Right ventricle myocardium inferior (tissue), 1 donor: ENCODE measurements at regions not wholly inside any gene's neighbourhood (a gene's known extent, or its start where the extent isn't known, plus 50 kb on each side); places are given as distances from the start of the nearest gene placed in this dataset.
"Not testable (repeated sequence)": the region's sequence is repeated elsewhere in the genome, so short reads cannot be mapped to it uniquely, and the experiment has no call there.

Experiments used
- ATAC-seq: fragments of 200-7000 bp; cut with Tn5 transposase; one replicate; pipeline ENCODE4 v1.9.1; 2020; ENCODE audit warnings: mild to moderate bottlenecking, moderate library complexity
- DNase-seq: peaks from one replicate; pipeline ENCODE4 v3.0.0; 2021; ENCODE audit errors: missing footprints
- intact Hi-C: fragments of 100-400 bp; cut with DNase I; formaldehyde crosslinking; loops from one replicate; pipeline ENCODE4 v1.11.0; 2022
- donor health status: DM: no; HTN: yes; CAD: no; lungs with severe emphysema.

DNA sequence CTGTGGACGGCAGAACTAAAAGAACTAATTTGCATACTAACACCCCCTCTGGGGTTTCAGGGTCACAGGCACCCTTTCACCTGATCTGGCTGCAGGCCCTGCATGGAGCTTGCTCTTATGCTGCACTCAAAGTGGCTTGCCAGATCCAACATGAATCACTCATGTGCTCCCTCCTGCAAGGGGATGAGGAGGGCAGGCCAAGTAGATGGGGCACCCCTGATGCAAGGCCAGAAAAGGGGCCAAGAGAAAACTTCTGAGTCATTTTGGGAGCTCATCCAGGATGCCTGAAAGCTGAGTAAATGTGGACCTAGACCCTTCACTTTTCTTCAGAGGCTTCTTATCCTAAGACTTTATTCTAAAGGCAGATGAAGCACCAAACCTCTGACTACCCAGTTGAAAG, 558.5 kb upstream of the PTGER4 start:
- no peak for DNase-seq
- intact Hi-C loops, result no loop called here
- ATAC-seq, result no peak

DNA sequence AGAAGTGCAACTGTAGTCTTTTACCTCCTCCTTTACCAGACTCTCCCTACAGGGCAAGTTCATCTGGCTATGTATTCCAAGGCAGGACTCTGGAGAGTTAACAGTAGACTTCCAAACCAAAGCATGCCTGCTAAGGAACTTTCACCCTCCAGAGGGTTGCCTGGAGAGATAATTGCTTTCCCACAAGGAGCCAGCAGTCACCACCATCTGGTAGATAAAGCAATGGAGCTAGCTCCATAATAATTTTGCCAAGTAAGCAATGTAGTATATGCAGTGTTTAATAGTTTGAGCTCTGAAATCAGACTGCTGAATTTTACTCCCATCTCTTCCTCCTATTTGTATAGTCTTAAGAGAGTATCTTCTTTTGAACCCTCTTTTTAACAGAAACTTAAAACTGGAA, 566.8 kb upstream of the PTGER4 start:
- peak; percentile 80 for ATAC-seq
- intact Hi-C loops, result no loop called here
- no peak for DNase-seq

DNA sequence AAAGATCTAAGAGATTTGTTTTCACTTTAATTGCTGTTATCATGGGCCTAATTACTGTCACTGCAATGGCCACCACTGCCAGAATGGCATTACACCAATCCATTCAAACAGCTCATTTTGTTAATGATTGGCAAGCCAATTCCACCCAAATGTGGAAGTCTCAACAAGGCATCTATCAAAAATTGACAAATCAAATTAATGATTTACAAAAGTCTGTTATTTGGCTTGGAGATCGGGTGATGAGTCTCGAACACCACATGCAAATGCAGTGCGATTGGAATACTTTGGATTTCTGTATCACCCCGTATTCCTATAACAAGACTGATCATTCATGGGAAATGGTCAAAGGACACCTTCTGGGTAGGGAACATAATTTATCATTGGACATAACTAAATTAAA, 568.7 kb upstream of the PTGER4 start:
- DNase-seq, ATAC-seq, intact Hi-C loops: not testable (repeated sequence)

DNA sequence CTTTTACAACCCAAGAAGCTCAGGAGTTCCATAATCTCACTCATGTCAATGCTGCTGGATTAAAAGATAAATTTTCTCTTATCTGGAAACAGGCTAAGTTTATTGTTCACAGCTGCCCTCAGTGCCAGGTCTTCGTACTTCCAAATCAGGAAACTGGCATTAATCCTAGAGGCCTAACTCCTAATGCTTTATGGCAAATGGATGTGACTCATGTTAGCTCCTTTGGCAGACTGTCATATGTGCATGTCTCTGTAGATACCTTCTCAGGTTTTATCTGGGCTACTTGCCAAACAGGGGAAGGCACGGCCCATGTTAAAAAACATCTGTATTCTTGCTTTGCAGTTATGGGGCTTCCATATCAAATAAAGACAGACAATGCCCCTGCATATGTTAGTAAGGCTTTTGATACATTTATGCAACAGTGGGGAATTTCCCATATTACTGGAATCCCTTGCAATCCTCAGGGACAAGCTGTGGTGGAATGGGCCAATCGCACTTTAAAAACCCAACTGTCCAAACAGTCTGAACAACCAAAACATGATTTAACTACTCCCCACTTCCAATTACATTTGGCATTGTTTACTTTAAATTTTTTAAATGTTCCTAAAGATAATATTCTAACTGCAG, 570.8 kb upstream of the PTGER4 start:
- ATAC-seq, intact Hi-C loops, DNase-seq: not testable (repeated sequence)

DNA sequence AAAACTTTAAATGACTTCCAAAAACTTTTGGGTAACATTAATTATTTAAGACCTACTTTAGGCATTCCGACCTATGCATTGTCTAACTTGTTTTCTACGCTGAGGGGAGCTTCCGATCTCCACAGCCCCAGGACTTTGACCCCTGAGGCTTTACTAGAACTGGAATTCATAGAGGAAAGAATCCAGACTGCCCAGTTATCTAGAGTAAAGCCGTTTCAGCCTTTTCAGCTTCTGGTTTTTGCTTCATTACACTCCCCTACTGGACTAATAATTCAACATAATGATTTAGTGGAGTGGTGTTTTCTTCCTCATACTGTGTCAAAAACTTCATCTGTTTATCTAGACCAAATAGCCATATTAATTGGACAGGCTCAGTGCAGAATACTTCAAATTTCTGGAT, 571.9 kb upstream of the PTGER4 start:
- ATAC-seq, DNase-seq, intact Hi-C loops: not testable (repeated sequence)

DNA sequence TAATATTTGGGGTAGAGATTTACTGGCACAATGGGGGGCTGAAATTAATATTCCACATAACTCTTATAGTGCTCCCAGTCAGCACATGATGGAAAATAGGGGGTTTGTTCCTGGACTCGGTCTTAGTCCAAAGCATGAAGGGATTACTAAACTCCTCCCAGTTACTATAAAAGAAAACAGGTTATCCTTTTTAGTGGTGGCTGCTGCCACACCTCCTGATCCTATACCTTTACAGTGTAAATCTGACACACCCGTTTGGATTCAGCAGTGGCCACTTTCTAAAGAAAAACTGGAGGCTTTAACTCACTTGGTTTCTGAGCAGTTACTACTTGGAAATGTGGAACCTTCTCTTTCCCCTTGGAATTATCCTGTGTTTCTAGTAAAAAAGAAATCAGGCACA, 572.9 kb upstream of the PTGER4 start:
- DNase-seq, result no peak
- intact Hi-C loops, result no loop called here
- ATAC-seq, result no peak

DNA sequence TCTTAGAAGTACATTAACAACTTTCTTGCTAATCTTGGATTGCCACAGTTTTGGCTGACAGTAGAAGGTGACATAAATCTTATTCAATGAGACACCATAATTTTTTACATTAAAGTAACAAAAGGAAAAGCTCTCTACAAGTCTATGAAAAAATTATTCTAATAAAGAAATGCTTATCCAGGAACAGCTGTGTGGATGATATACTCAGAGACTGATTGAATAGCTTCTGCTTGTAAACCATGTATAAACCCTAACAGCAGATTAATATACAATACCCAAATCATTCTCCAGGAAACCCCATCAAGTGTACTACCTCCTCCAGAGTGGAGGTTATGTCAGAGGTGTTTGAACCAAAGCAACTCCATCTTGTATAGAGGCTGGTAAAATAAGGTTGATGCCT, 581.4 kb upstream of the PTGER4 start:
- intact Hi-C loops, result no loop called here
- no peak for DNase-seq
- ATAC-seq, result no peak

DNA sequence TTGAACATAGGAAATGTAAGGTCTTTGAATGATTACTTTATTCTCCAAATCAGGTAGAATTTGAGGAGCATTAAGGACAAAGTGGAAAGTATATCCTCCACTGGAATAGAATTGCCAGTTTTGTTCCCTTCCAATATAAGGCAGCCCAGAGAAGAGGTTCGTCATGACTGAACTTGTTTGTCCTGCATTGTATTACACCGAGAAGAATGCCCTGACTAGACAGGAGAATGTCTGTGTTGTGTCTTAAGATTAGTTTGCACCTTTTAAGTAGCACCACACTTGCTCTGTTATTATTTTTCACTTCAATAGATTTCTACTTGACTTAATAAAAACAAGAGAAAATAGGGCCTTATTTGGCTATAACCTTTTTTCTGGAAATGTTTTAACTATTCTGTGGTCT, 586.2 kb upstream of the PTGER4 start:
- ATAC-seq, result no peak
- intact Hi-C loops, result no loop called here

DNA sequence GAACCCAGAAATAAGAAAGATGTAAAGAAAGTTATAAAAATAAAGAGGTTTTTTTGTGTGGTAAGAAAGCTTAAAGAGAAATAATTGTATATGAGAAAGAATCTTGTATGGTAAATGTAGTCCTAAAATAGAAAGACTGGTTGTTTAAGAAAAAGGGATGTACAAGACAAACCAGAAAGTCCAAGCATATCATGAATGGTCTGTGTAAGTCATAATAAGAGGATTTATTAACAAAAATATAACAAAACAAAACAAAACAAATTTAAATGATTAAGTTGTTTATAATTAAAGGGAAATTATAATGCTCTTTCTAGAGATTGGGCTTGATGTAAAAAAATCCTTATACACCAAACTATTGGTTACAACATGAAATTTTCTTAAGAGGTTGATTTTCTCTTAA, 590.4 kb upstream of the PTGER4 start:
- ATAC-seq, result no peak
- intact Hi-C loops, result no loop called here
- no peak for DNase-seq

More for the DNA sequence above, 586.2 kb upstream of the PTGER4 start:
- no peak for DNase-seq

DNA sequence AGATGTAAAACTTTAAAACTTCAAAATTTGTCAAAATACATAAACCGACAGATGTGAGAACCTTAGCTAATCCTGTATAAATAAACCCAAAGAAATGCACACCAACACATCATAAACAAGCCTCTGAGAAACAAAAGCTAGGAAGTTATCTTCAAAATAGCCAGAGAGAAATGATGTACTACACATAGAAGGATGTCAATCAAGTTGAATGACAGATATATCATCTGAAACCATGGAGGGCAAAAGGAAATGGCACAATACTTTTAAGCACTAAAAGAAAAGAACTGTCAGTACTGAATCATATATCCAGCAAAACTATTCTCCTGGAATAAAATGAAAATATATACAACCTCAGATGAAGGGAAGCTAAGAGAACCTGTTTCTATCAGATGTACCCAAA, 595.1 kb upstream of the PTGER4 start:
- ATAC-seq, result no peak
- intact Hi-C loops, result no loop called here
- no peak for DNase-seq

DNA sequence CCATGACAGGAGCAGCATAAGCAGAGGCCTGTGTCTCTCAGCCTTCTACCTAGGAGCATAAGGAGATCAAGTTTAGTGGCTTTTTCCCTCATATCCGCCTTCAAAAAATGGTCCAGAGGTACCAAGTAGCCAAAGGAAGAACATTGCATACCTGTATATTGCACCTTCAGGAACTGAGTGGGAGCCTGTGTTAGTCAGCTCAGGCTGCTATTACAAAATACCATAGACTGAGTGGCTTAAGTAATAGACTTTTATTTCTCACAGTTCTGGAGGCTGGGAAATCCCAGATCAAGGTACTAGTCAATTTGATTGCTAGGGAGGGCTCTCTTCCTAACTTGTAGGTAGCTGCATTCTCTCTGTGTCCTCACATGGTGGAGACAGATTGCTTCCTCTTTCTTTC, 597.4 kb upstream of the PTGER4 start:
- no peak for DNase-seq
- intact Hi-C loops, result no loop called here
- ATAC-seq, result no peak

DNA sequence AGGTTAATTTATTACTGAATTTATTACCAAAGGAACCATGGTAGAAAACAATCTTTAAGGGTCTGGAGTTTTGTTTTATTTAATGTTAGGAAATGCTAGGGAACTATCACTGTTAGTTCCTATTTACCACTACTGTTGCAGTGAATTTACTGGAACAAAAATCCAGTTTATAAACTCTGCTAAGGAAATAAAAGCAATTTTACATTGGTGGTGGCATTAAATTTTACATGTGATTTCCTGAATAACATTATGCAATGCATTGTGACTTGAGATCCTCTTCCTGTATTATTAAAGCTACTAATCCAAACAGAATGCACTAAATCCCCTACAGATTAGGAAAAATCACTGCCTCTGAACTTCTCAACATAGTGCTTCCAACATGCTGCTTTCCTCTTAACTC, 599.5 kb upstream of the PTGER4 start:
- DNase-seq, result no peak
- intact Hi-C loops, result no loop called here
- ATAC-seq, result no peak

DNA sequence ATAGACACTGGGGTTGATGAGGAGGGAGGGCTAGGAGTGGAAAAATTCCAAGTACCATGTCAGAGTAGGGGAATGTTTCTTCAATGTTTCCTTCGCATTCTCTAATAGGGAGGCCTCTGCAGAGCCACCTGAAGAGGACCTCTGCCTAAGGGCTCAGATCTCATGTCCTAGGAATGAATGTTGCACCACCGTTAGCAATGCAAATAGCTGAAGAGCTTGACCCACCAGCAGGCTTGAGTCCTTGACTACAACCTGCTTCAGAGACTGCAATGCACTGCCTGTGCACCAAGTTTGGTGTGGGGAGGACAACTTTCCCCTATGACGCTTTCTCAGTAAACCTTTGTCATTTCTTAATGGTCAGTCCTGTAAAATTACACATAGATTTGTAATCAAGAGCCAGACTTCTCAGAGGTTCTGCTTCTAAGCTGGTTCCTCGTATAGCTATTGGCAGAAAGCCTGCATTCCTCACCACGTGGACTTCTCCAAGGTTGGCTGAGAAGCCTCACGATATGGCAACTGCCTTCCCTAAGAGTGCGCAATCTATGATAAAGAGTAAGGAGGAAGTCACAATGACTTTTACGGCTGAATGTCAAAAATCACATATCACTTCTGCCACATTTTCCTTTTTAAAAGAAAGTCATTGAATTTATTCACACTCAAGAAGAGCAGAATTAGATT, 600.7 kb upstream of the PTGER4 start:
- DNase-seq, result no peak
- ATAC-seq, result no peak
- intact Hi-C loops, result no loop called here

DNA sequence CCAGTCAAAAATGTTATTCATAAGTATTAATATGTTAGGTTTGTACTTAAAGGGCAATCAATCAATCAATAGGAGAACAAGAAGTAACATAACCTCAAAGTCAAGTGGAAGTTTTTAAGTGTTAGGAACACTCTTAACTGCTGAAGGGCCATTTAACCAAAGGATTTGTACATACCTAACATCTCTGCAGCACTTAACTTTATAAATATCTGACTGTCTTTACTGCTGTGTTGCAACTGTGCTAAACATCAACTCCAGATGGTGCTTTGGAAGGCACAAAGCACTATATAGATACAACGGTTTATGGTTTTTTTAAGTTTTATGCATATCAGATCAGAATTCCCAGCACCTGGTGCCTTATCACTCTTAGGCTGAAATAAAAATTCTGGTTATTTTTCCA, 604.9 kb upstream of the PTGER4 start:
- DNase-seq (no peak), ATAC-seq (no peak)
- intact Hi-C loops, result no loop called here

DNA sequence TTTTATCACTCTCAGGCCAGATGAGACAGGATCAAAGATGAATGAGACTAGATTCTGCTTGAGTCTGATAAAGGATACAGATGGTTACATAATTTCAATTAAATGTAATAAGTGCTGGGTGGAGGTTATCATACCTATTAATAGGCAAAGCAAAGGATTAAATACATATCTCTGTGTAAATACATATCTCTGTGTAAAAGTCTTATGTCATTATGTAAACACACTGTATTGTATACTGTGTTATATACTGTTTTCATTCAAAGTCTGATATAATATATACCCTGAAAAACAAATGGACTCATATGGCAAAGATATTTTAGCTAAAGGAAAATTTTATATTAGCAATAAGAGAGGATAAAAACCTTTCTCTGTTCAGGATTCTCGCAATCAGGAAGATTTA, 605.8 kb upstream of the PTGER4 start:
- intact Hi-C loops, result no loop called here
- ATAC-seq (no peak), DNase-seq (no peak)

DNA sequence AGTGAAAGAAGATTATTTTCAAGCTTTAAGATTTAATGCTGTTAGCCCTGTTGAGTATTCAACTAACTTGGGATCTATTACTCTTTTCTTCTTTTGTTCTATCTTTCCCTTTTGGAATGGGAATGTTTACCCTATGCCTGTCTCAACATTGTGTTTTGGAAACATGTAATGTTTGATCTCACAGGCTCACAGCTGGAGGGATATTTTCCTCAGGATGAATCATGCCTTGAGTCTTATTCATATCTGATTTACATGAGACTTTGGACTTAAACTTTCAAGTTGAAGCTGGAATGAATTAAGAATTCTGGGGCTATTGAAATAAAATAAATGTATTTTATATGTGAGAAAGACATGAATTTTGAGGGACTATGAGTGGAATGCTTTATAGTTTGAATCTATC, 607.8 kb upstream of the PTGER4 start:
- no peak for ATAC-seq
- intact Hi-C loops, result no loop called here
- DNase-seq, result no peak

DNA sequence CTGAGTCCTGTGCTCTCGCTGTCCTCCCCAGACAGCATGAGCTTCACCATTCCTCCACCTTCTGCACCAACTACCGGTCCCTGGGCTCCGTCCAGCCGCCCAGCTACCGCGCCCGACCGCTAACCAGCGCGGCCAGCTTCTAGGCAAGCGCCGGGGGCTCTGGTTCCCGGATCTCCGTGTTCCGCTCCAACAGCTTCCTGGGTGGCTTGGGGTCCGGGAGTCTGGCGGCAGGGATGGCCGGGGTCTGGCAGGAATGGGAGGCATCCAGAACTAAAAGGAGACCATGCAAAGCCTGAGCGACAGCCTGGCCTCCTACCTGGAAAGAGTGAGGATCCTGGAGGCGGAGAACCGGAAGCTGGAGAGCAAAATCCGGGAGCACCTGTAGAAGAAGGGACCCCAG, 613.1 kb upstream of the PTGER4 start:
- ATAC-seq (no peak), DNase-seq (peak; percentile 44)
- intact Hi-C loops, result no loop called here

DNA sequence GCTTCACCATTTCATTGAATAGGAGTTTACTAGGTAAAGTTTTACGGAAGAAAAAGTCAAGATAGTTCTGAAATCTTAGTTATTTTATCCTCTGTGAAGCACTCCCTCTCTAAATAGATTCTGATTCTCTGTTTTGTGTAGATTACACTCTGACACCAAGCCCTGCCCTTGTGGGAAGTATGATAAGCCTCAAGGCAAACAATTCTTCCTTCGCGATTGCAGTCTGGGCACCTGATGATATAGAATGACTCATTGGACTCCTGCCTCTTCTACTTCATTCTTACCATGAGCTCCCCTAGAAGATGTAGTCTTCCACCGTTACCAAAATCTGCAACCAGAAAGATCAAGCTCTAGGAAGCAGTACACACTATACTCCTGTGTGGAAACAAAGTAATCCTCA, 626.9 kb upstream of the PTGER4 start:
- intact Hi-C loops, result no loop called here
- ATAC-seq (no peak), DNase-seq (no peak)

DNA sequence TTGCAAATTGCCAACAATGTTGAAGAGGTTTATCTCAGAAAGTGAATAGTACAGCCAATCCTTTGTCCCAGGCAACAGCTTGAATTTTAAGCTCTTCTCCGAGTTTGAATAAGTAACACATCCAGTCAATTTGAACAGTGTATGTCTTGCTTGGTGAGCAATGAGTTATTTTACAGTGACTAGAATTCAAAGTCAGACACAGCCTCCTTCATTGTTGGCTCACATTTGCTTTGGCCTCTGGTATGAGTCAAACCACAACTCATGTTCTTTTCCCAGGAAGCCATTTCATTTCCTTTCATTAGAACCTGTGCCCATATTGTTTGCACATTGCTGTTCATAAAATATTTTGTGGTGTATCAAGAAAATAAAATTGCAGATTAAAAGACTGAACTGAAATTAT, 622.0 kb upstream of the DAB2 start:
- ATAC-seq (no peak), DNase-seq (no peak)
- intact Hi-C loops, result no loop called here

DNA sequence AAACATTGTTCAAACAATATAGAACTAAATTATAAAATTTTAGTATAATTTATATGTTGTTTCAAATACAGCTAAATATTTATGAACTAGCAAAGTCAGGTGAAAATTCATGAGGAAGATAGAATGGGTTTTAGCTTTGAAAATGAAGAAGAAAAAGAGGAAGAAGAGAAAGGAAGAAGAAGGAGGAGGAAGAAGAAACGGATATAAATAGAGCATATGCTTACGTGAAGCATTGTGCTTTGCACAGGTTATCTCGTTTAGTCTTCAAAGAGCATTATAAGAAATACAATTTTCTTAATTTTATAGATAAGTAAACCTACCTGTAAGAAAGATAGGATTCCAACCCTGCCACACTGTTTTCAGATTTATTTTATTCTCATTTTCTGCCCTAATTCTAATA, 620.6 kb upstream of the DAB2 start:
- intact Hi-C loops, result no loop called here
- ATAC-seq (no peak), DNase-seq (no peak)

DNA sequence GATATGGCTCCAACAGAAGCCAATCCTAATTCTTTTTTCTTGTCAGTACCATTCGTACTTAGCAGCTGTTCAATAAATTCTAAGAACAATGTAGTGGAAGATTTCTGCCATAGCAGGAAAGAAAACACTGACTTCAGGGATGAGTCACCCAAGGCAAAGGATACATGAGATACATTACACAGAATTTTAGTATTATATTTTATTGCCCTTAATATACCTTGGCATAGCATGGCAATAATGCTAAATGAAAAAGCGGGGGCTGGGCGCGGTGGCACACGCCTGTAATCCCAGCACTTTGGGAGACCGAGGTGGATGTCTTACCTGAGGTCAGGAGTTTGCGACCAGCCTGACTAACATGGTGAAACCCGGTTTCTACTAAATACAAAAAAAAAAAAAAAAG, 619.1 kb upstream of the DAB2 start:
- no peak for DNase-seq
- intact Hi-C loops, result no loop called here
- no peak for ATAC-seq
